ENCODE measurements at regions not wholly inside any gene's neighbourhood (a gene's known extent, or its start where the extent isn't known, plus 50 kb on each side); places are given as distances from the start of the nearest gene placed in this dataset.
"Not testable (repeated sequence)": the region's sequence is repeated elsewhere in the genome, so short reads cannot be mapped to it uniquely, and the experiment has no call there.

DNA sequence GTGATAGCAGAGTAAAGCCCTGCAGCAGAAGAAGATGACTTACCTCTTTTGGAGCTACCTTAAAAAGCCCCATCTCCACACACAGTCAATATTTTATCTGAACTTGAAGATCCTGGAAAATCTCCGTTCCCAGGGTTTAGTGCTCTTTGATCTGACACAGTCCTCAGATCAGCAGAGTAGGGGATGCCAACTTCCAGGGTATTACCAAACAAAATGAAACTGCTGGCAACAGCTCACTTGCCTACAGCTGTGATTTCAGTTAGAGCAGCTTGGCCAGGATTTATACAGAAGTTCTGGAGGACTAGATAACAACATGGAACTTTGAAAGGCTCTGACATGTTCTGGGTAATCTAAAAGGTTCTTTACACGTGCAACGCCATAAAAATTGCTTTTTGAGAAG, 1537.8 kb upstream of the ACO1 start:
- FAIRE-seq (no peak), DNase-seq (ENCODE audit: low spot score) (no peak)

DNA sequence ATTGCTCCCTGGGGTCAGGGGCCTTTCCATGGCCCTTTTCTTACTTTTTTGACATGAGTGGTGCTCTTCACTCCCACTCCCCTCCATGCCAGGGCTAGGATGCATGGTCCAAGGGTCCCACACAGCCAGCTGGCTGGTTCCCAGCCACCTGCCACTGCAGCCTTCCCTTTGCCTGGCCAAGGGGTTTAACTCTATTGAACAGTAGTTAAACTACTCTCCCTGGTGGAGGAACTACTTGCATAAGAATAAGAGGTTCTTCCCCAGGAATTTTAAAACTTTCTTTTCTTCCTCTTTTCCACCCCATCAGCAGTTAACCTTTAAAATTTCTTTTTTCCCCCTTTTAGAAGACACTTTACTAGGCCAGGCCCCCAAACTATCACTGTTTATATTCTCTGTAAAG, 1532.8 kb upstream of the ACO1 start:
- DNase-seq (ENCODE audit: low spot score) (no peak), FAIRE-seq (no peak)

DNA sequence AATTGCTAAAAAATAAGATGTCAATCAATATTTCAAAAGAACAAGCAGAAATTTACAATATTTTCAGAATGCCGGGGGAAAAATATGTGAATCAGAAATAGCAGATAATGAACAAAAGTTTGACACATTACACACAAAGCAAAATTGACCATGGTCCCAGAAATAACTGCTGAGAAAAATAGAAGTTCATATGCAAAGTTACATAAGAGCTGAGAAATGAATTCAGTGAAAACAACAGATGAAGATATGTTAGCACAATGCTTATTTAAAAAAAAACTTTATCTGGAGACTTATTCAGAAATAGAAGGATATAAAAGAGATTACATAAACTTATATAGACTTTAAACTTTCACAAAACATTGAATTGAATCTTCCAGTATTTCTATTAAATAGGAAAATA, 1483.7 kb upstream of the ACO1 start:
- DNase-seq (ENCODE audit: low spot score) (no peak), FAIRE-seq (no peak)

DNA sequence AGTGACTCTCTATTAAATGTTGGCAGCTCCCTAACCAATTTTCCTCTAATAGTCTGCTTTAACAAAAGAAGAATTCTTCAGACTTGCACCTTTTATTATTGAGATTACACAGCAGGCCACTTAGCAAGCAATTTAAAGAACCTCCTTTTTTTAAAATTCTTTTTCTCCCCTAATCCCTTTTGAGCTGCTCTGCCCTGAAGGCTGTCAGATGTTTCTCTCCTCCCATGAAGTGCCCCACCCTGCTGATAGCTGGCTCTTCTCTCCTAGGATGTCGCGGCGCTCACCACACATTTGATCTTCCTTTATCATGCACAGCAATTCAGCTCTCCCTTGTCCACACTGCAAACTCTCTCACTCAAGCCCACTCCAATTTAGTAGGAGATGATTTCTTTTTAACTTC, 1471.1 kb upstream of the ACO1 start:
- FAIRE-seq (no peak), DNase-seq (ENCODE audit: low spot score) (no peak)

DNA sequence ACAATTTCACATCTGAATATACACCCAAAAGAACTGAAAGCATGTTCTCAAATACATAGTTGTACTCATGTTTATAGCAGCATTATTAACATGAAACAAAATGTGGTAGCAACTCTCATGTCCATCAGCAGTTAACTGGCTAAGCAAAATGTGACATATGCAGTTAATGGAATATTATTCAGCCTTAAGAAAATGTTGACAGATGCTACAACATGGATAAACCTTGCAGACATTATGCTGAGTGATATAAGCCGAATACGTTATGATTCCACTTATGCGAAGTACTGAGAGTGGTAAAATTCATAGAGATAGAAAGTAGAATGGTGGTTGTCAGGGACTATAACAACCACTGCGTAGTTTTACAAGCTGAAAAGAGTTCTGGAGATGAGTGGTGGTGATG, 1469.0 kb upstream of the ACO1 start:
- FAIRE-seq (no peak), DNase-seq (ENCODE audit: low spot score) (no peak)

DNA sequence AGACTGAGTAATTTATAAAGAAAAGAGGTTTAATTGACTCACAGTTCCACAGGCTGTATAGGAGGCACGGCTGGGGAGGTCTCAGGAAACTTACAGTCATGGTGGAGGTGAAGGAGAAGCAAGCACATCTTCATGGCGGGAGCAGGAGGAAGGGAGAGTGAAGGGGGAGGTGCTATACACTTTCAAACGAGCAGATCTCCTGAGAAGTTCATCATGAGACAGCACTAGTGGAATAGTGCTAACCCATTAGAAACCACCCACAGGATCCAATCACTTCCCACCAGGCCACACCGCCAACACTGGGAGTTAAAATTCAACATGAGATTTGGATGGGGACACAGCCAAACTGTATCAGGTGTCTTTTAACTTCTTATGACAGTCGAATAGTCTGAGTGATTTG, 1459.3 kb upstream of the ACO1 start:
- no peak for FAIRE-seq
- DNase-seq (ENCODE audit: low spot score) = no peak

DNA sequence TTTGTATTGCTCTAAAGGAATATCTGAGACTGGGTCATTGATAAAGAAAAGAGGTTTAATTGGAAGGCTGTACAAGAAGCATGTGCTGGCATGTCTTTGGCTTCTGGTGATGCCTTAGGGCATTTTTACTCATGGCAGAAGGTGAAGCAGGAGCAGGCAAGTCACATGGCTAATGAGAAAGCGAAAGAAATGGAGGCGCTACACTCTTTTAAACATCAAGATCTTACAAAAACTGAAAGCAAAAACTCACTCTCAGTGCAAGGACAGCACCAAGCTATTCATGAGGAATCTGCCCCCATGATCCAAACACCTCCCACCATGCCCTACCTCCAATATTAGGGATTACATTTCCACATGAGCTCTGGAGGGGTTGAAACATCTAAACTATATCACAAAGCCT, 1458.8 kb upstream of the ACO1 start:
- no peak for DNase-seq (ENCODE audit: low spot score)
- no peak for FAIRE-seq

DNA sequence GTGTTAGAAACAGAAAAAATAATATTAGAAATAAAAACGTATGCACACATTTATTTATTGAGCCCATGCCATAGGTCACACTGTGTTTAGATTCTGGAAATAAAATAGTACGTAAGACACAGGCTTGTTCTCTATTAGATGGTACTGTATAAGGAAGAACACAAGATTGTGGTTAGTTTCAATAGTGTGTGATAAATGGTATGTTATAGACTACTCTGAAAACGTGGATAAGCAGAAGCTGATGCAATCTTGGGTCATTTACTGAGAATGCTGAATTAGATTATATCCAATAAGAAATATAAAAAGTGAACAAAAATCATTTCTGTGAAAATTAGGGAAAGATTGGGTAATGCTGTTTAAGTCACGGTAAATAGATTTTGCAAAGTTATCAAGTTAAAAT, 1456.4 kb upstream of the ACO1 start:
- FAIRE-seq (no peak), DNase-seq (ENCODE audit: low spot score) (no peak)

DNA sequence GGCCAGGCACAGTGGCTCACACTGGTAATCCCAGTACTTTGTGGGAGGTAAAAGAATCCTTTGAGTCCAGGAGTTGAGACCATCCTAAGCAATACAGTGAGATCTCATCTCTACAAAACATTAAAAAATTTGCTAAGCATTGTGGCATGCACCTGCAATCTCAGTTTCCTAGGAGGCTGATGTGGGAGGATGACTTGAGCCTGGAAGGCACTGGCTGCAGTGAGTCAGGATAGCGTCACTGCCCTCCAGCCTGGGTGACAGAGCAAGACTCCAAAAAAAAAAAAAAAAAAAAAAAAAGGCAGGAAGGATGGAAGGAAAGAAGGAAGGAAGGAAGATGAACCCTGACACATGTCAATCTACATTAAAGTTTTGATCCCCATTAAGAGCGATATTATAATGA, 1452.2 kb upstream of the ACO1 start:
- FAIRE-seq (peak; percentile 8), DNase-seq (ENCODE audit: low spot score) (peak; percentile 59)

DNA sequence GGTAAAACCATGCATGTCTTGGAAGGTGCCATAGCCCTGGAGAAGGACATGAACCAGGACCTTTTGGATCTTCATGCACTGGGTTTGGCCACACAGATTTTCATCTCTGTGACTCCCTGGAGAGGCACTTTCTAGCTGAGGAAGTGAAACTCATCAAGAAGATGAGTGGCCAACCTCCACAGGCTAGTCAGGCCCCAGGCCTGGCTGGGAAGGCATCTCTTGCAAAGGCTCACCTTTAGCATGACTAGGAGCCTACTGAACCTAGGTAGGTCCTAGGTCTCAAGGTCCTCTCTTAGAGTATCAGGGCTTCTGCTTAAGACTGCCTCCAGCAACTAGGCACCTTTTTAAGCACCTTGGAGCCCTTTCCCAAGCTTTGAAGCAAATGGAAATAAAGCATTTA, 1448.7 kb upstream of the ACO1 start:
- FAIRE-seq (no peak), DNase-seq (ENCODE audit: low spot score) (no peak)

DNA sequence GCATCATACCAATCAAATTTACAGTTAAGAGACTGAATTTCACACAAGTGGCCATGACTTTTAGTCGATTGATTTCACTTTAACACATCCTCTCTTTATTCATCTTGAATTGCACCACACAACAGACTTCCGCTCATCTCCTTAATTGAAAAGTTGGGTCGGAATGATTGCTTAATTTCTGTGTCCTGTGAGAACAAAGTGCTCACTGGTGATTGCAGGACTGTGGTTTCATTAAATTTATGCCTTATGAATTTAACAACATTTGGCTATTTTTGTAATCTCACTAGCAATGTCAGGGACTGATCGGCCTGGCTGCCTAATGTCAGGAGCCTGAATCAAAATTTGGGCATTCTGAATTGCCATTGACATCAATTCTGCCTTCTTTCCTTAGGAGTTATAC, 1447.3 kb upstream of the ACO1 start:
- DNase-seq (ENCODE audit: low spot score) (no peak), FAIRE-seq (no peak)

DNA sequence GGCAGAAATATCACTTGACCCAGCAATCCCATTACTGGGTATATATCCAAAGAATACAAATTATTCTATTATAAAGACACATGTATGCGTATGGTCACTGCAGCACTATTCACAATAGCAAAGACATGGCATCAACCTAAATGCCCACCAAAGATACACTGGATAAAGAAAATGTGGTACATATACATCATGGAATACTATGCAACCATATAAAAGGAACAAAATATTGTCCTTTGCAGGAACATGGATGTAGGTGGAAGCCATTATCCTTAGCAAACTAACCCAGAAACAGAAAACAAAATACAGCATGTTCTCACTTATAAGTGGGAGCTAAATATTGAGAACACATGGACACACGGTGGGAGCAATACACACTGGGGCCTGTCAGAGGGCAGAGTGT, 1441.6 kb upstream of the ACO1 start:
- not testable (repeated sequence) for FAIRE-seq; DNase-seq (ENCODE audit: low spot score)

DNA sequence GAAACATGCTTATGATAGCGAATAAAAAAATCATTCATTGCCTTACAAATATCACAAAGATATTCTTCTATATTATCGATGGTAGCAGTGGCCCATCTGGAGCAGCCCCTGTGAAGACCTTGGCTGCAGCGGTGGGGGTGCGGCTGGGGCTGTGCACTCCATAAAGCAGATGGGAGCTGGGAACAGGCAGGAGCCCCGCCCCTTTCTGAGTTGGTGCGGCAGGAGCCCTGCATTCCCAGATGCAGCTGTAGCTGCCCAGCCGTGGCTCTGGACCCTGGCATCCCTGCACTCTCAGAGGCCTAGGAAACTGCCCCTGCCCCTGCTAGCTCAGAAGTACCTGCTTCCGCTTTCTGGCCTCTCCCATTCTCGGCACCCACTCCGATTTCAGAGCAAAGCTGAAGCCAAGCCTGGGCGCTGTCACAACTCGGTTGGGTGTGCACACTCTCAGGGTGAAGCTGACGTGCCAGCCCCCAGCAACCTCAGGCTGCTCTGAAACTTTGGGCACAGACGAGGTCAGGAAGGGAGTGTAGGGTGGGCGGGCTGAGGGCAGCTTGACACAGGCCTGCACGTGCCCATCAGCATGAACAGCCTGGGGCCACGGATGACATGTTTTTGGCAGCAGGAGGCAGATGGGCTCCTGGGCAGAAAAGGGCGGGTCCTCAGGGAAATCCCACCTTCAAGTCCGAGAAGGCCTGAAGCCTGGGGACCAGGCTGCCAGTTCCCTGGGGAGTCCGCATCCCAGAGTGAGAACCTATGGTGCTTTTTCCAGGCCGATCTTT, 1440.8 kb upstream of the ACO1 start:
- FAIRE-seq = no peak
- DNase-seq (ENCODE audit: low spot score) = no peak

DNA sequence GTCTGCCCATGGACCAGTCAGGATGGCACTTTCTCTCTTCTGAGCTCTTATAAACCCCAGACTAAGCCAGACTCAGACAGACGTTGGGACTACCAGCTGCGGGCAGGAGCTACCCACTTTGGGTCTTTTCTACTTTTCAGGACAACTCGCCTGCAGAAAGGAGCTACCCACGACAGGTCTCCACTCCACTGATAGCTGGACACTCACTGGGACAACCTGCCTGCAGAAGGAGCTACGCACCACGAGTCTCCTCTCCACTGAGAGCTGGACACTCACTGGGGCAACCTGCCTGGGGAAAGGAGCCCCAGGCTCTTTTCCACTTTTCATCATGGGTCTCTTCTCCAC, 1440.2 kb upstream of the ACO1 start:
- no peak for FAIRE-seq
- no peak for DNase-seq (ENCODE audit: low spot score)

DNA sequence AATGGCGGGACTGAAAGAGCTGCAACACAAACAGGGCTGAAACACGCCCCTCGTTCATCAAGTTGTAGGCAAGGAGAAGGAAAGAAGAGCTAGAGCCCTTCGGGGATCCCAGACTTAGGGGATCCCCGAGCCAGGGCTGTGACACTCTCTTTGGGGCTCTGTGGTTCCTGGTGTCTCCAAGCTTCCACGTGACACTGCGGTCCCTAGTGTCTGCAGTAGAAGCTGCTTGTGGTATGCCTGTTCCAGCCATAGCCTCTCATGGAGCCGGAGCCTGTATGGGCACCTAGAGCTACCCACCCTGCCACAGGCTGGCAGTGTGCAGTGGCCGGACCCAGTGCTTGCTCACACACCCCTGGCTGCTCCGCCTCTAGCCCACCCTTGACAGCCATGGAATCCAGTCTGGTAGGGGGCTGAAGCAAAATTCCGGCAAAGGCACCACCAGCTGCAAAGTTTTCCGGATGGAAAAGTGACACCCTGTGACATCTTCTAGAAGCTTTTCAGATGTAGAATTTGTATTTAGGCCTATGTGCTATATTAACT, 1439.6 kb upstream of the ACO1 start:
- no peak for DNase-seq (ENCODE audit: low spot score)
- no peak for FAIRE-seq

DNA sequence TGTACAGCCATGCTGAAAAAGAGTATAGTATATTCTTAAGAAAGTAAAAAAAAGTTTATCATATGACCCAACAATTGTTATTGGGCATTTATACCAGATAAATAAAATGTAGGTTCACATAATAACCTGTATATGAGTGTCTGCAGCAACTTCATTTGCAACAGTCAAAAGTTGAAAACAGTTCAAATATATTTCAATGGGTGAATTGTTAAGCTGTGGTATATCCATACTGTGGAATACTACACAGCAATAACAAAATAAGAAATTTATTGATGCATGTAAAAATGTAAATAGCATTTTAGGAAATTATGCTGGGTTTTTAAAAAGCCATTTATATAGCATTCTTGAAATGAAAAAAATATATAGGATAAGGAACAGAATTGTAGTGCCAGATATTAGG, 1420.1 kb upstream of the ACO1 start:
- no peak for DNase-seq (ENCODE audit: low spot score)
- FAIRE-seq = no peak

DNA sequence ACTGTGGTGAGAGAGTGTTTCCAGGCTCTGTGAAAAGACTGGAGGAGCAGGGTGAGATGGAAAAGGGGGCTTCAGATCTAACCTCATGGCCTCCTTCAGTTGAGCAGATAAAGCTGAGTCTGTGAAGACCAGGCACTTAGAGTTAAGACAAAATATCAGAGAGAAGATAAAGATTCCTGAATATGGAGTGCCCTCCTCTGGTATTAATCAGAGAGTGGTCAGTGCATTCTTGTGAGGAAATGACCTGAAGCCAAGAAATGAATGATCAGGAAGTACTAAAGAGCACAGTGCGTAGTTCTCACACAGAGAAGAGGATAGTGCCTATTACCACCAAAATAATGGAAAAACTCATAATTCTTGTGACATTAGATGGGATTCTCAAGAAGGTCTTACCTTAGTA, 1417.0 kb upstream of the ACO1 start:
- FAIRE-seq (no peak), DNase-seq (ENCODE audit: low spot score) (no peak)

DNA sequence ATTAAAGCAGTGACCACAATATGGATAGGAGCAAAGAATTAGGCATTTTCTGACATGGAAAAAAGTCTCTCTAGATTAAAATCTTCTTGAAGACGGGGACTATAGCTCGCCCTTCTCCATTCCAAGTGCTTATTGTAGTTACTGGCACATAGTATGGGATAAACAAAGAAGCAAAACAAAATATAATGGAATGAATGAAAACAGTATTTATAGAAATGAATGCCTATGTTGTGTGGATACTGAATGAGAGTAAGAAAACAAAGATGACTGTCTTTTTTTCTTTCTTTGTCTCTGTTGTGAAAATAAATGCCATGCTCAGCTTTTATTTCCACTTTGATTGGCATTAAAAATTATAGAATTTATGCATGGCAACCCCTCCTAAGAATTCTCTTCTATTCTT, 1414.3 kb upstream of the ACO1 start:
- FAIRE-seq (no peak), DNase-seq (ENCODE audit: low spot score) (no peak)

DNA sequence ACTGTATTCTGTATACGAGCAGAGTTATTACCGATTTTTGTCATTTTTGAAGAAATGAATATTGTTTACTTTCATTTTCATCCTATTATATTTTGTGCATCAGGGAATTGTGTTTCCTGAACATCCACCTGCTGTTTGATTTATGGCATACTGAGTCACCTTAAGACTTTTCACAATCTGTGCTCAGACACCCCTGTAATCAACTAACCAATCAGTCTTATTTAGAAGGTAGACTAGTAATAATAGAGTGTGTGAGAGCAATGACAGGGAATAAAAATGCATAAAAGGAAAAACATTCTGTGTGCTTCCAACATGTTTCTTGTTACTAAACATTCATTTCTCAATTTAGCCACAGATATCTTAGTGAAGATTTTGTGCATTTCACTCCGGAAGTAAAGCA, 1413.6 kb upstream of the ACO1 start:
- no peak for FAIRE-seq
- DNase-seq (ENCODE audit: low spot score) = no peak

DNA sequence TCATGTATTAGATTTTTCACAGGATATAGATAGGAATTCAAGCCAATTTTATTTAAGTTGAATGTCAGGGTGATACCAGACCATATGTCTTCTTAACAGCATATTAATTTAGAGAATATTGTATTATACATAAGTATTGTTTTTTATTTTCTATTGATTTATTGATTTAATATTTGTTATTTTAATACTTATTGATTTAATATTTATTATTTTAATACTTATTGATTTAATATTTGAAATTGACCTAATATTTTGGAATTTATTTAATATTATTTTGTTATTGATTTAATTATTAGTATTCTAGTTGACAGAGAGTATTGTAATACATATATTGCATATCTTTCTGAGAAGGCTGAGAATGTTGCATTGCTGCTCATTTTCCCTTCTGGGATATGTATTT, 1411.8 kb upstream of the ACO1 start:
- FAIRE-seq (peak; percentile 58), DNase-seq (ENCODE audit: low spot score) (no peak)

DNA sequence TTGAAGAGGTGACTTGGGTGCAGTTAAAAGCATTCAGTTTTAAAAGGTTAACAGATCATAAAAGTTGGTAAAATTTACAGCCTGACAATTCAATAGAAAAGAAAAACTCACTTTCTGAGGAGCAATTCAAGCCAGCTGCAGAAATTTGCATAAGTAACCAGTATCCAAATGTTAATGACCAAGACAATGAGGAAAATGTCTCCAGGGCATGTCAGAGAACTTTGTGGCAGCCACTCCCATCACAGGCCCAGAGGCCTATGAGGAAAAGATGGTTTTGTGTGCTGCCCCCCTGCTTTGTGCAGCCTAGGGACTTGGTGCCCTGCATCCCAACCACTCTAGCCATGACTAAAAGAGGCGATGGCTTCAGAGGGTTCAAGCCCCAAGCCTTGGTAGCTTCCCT, 1406.5 kb upstream of the ACO1 start:
- FAIRE-seq (no peak), DNase-seq (ENCODE audit: low spot score) (no peak)

DNA sequence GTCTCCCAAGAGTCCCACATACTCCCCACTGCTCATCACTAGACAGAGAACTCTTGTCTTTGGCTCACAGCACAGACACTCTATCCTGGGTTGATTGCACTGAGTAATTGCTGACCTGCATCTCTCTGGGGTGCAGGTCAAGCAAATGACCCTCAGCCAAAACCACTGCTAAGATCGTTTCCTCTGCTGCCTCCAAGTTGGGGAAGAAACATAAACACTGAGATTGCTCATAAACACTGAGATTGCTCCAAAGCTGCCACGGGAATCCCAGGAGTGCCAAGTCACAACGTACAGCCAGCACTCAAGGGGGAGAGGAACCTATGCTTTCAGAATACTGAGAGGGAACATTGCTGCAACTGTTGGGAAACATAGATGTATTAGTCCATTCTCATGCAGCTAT, 1402.1 kb upstream of the ACO1 start:
- DNase-seq (ENCODE audit: low spot score) (no peak), FAIRE-seq (no peak)

DNA sequence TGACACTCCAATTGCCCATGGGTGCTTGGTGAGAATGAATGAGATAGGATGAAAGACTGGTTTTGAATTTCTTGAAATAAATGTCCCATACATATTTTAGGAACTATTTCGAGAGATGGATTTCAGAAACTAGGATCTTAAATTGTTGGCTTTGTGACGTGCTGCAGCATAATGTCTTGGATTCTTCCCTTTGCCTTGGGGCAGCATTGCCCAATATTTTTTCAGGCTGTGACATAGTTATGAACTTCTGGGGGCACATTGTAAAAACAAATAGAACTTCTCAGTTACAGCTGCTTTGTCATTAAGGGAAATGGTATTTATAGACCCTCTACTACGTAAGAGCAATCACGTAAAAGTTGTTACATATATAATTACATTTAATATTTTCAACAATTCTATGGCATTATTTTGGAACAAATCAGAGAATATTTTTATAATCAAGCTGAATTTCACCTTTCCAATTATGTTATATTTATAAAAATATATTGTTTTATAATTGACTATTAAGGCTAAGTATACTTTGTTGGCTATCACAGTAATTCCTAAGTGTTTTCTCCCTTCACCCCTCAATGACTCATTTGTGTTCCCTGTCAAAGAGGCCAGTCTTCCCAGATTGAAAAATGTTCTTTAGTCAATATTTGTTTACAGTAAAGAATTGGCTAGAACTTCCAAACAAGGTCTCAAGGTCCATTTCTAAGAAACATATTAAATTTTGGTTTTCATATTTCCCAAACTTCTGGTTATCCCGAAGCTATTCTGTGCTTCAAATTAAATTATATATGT, 1388.3 kb upstream of the ACO1 start:
- no peak for FAIRE-seq
- DNase-seq (ENCODE audit: low spot score) = no peak

Data from RCC 7860 (cell line).